Endometrium (tissue), 2 donors: ENCODE measurements at regions not wholly inside any gene's neighbourhood (a gene's known extent, or its start where the extent isn't known, plus 50 kb on each side); places are given as distances from the start of the nearest gene placed in this dataset.
"Not testable (repeated sequence)": the region's sequence is repeated elsewhere in the genome, so short reads cannot be mapped to it uniquely, and the experiment has no call there.

Experiments
- FAIRE-seq: peaks from 2 replicates; lab custom pipeline; 2012; peaks lifted over from hg19 to GRCh38; lab: Jason Lieb, UNC
- donor health status: control.
- donor health status: control.

GRCh38 chr5:32842813-32843530 is 131.9 kb downstream of the NPR3 start:
- no peak for FAIRE-seq

DNA sequence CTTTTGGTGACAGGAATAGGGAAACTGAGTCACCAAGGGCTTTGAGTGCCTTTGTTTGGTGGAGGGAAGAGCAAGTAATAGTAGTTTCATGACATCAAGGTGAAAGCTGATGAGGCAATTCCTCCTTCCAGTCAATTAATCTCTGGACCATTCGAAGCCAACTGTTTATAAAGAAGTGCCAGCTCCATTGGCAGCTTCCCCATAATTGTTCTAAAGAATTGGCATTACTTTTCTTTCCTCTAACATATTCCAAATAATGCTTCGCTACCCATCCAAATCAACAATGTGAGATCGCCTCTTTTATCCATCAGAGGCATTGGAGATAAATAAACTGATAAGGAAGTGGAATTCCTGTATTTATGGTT is 132.4 kb downstream of the NPR3 start:
- FAIRE-seq: no peak

DNA sequence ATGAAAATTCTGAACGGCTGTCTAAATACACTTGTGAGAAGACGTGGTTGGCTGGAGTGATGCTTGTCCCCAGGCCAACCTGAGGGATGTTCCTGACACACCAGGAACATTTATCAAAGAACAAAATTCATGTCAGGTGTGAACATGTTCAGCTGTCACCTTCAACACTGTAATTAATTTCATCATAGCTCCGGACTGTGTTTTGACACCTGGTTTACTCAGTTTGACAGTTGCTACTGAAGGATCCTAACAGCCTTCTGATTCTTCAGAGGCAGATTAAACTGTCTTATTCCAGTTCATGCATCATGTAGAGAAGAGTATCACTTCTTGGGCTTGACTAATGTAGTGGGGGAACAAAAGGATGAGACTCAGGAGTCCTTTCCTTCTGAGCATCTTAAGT is 134.1 kb downstream of the NPR3 start:
- no peak for FAIRE-seq

GRCh38 chr5:32848120-32848519 is 137.0 kb downstream of the NPR3 start:
- no peak for FAIRE-seq

- FAIRE-seq: no peak
Measured at GRCh38 chr5:32848681-32849080, 137.6 kb downstream of the NPR3 start.

- no peak for FAIRE-seq
Measured at GRCh38 chr5:32850817-32851496, 139.8 kb downstream of the NPR3 start.

GRCh38 chr5:32851559-32852173 is 140.5 kb downstream of the NPR3 start:
- FAIRE-seq: no peak

DNA sequence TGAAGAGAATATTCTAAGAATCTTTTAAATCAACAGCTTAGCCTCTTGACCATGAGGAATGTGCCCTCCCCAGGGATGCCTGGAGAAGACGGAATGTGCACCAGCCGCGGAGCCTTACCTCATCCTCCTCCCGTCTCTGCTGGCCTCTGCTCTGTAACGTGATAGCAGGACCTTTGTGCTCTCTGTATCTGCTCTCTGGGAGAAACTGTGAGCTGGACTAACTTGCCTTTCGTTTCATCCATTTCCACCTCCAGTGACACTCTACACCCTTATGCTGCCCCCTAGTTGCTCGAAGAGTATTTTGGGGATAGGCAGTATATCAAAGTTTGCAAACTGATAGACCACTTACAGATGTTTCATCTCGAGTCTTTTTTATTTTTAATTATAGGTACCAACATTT is 141.4 kb downstream of the NPR3 start:
- no peak for FAIRE-seq

GRCh38 chr5:32852976-32853375 is 141.9 kb downstream of the NPR3 start:
- no peak for FAIRE-seq

DNA sequence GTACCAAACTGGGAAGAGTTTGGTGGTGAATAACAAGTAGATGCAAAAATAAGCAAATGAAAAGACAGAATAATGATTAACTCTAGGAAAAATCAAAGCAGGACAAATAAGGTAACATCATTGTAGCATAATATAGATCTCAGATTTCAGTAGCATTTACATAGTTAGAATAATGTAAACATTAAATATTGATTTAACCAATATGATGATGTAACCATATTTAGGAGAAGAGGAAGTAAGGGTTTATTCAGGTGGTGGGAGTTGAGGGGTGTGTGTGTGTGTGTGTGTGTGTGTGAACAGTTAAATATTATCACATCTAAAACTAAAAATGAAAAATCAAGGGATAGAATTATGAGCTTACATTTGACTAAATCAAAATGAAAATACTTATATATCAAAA is 143.4 kb downstream of the NPR3 start:
- FAIRE-seq: no peak

GRCh38 chr5:32859211-32859641 is 148.1 kb downstream of the NPR3 start:
- no peak for FAIRE-seq

- FAIRE-seq: peak; percentile 69
Measured at GRCh38 chr5:32865475-32865874, 154.4 kb downstream of the NPR3 start.

DNA sequence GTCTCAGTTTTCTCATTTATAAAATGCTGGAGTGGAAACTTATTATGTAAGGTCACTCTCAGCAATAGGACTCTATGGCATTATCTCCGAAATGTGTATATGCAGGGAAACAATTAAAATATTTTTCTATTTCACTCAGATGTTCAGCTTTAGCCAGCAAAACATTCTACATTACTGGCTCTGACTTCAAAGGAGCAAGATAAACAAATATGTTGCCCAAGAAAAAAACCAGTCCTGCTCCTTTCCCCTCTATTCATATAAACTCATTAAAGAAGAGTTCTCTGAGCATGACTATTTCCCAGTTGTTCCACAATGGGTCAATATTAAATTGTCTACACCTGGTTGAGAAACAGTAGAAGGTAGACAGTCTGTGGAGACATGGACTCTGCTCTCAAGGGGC is 155.0 kb downstream of the NPR3 start:
- FAIRE-seq: peak; percentile 50

DNA sequence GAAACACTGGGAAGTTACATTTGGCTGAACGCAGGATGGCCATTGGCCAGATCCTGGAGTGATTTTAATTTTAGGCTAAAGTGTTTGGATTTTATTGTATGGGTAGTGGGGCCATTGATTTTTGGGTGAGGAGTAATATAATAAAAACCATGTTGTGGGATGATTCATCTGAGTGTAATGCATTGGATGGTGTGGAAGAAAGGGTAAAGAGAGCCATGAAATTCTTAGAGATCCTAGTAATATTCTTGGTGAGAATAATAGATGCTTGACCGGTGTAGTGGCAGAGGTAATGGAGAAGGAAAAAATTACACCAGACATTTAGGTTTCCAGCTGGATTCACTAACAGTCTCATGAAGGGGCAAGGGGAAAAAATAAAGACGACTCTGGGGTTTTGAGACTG is 158.1 kb downstream of the NPR3 start:
- no peak for FAIRE-seq

- no peak for FAIRE-seq
Measured at GRCh38 chr5:32876791-32877190, 165.7 kb downstream of the NPR3 start.

- not testable (repeated sequence) for FAIRE-seq
Measured at GRCh38 chr5:32879364-32879763, 168.2 kb downstream of the NPR3 start.

GRCh38 chr5:32880796-32881195 is 169.7 kb downstream of the NPR3 start:
- no peak for FAIRE-seq

DNA sequence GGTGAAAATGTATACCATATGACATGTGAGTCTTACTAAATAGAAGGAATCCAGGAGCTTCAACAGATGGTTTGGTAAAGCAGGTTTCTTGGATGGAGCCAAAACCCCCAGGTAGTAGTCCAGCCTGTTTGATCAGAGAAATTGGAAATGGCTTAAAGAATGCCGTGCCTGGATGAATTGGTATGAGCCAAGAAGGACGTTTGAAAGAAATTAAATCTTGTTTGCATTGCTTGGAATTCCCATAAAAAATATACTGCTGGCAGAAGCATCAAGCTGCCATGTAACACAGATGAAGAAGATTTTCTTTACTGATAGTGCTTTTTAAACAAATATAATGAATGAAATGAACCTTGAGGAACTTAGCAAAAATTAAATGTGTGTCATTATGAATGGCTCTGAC is 176.3 kb downstream of the NPR3 start:
- FAIRE-seq: no peak

- FAIRE-seq: no peak
Measured at GRCh38 chr5:32889078-32889477, 178.0 kb downstream of the NPR3 start.

- FAIRE-seq: no peak
Measured at GRCh38 chr5:32903613-32904012, 192.5 kb downstream of the NPR3 start.

- no peak for FAIRE-seq
Measured at GRCh38 chr5:32908641-32909040, 197.5 kb downstream of the NPR3 start.

DNA sequence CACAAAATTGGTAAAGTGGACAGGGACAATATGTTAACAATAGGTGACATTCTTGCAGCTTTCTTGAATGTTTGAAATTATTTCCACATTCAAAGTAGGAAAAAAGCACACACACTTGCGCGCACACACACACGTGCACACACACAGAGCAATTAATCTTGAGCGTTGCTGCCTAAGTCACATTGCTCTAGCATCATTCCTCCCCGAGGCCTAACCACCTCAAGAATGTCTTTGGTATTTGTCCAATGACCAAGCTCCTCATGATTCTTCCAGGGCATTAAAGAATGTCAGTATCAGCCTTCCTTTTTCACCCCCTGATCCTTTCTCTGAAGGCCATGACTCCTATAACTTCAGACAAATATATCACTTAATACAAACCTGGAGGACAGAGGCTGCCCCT is 198.1 kb downstream of the NPR3 start:
- no peak for FAIRE-seq

DNA sequence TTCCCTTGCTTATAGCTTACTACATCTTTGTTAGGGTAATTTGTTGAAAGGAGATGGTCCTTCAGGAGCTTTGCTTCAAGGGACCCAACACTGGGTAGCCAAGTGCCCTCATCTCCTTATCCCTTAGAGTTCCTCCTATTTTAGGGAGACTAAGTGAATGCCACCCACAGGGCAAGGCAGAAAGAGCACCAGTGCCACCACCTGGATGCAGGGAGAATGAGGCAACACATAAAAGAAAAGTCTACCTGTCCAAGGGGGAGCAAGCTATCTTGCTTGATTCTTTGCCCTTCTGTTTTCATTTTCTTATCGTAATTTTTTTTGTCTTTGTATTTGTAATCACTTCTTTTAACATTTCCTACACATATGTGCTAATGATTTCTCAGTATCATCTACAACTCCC is 205.5 kb downstream of the NPR3 start:
- FAIRE-seq: no peak

- FAIRE-seq: no peak
Measured at GRCh38 chr5:32928761-32929160, 217.6 kb downstream of the NPR3 start.
